Hepatocyte (in vitro differentiated cells): ENCODE measurements at regions not wholly inside any gene's neighbourhood (a gene's known extent, or its start where the extent isn't known, plus 50 kb on each side); places are given as distances from the start of the nearest gene placed in this dataset.

Experiments
- DNase-seq: peaks from one replicate; pipeline ENCODE4 v3.0.0-alpha.2; 2016; ENCODE audit warnings: low spot score
- H2AFZ ChIP-seq: fragments of 200-600 bp; sonication (generic); 2 replicates; pipeline ENCODE4 v1.6.0; 2016; ENCODE audit warnings: antibody characterized with exemption, mild to moderate bottlenecking
- H3K27ac ChIP-seq: fragments of 200-600 bp; sonication (generic); 2 replicates; pipeline ENCODE4 v1.5.1; 2016; ENCODE audit warnings: mild to moderate bottlenecking
- H3K27me3 ChIP-seq: fragments of 200-600 bp; sonication (generic); 2 replicates; pipeline ENCODE4 v1.6.1; 2016
- H3K36me3 ChIP-seq: fragments of 200-600 bp; sonication (generic); replicated peaks from 2 replicates; pipeline ENCODE4 v1.5.1; 2016; ENCODE audit warnings: low read depth; ENCODE audit not compliant: insufficient read depth
- H3K4me1 ChIP-seq: fragments of 200-600 bp; sonication (generic); 2 replicates; pipeline ENCODE4 v1.5.1; 2016; ENCODE audit warnings: mild to moderate bottlenecking, moderate library complexity; ENCODE audit not compliant: insufficient read depth
- H3K4me2 ChIP-seq: fragments of 200-600 bp; sonication (generic); 2 replicates; pipeline ENCODE4 v1.6.0; 2016
- H3K4me3 ChIP-seq: fragments of 200-600 bp; sonication (generic); 2 replicates; pipeline ENCODE4 v1.5.1; 2016; ENCODE audit warnings: mild to moderate bottlenecking
- H3K79me2 ChIP-seq: fragments of 200-600 bp; sonication (generic); 2 replicates; pipeline ENCODE4 v1.6.0; 2017; ENCODE audit warnings: mild to moderate bottlenecking
- H3K9me2 ChIP-seq: fragments of 200-600 bp; sonication (generic); replicated peaks from 2 replicates; pipeline ENCODE4 v1.6.0; 2017; ENCODE audit warnings: mild to moderate bottlenecking; ENCODE audit not compliant: insufficient read depth
- H3K9me3 ChIP-seq: fragments of 200-600 bp; sonication (generic); 2 replicates; pipeline ENCODE4 v1.5.1; 2016; ENCODE audit warnings: low read depth, mild to moderate bottlenecking
- H4K20me1 ChIP-seq: fragments of 200-600 bp; sonication (generic); 2 replicates; pipeline ENCODE4 v1.6.0; 2016; ENCODE audit warnings: mild to moderate bottlenecking; ENCODE audit not compliant: insufficient read depth, poor library complexity, severe bottlenecking
- CTCF ChIP-seq: fragments of 200-600 bp; sonication (generic); IDR thresholded peaks from 2 replicates; pipeline ENCODE4 v1.5.1; 2016; ENCODE audit warnings: antibody characterized with exemption, mild to moderate bottlenecking; ENCODE audit not compliant: poor library complexity
- EZH2 ChIP-seq: fragments of 200-600 bp; sonication (generic); IDR thresholded peaks from 2 replicates; pipeline ENCODE4 v1.6.1; 2016; ENCODE audit warnings: antibody characterized with exemption, mild to moderate bottlenecking, borderline replicate concordance
- EZH2phosphoT487 ChIP-seq: fragments of 200-600 bp; sonication (generic); IDR thresholded peaks from one replicate; pipeline ENCODE4 v1.6.1; 2018; ENCODE audit warnings: antibody characterized with exemption, mild to moderate bottlenecking, low read depth, moderate library complexity; ENCODE audit not compliant: unreplicated experiment, severe bottlenecking
- WGBS: methylation state at CpG from one replicate; pipeline ENCODE4 v1.1.6; 2016; ENCODE audit warnings: low lambda C conversion rate; ENCODE audit errors: missing lambda C conversion rate; 5-methylcytosine and 5-hydroxymethylcytosine counted together

- Histone ChIP-seq H3K36me3 (no peaks in the 10 kb centered on the region), H3K4me3 (no peak overlapping the region), H3K4me1 (no peaks in the 10 kb centered on the region), H3K27ac (no peak overlapping the region), H3K79me2 (no peaks in the 10 kb centered on the region), H4K20me1 (no peaks in the 10 kb centered on the region), H3K9me3 (no peaks in the 10 kb centered on the region), H3K9me2 (no peaks in the 10 kb centered on the region), H3K4me2 (no peak overlapping the region), H3K27me3 (no peaks in the 10 kb centered on the region), H2AFZ (no peak overlapping the region)
- DNase-seq: no peak
- no peak for TF ChIP-seq EZH2phosphoT487
- WGBS: 80% methylated on average over 7 of the region's 7 CpGs
Observed at GRCh38 chr1:184870319-184870718, 104.0 kb downstream of the NIBAN1 start.

- H3K4me3 ChIP-seq: no peak overlapping the region
- no peaks in the 10 kb centered on the region for H3K9me2 ChIP-seq
- H3K27me3 ChIP-seq: no peaks in the 10 kb centered on the region
- H3K27ac ChIP-seq: no peak overlapping the region
- H3K4me1 ChIP-seq: no peaks in the 10 kb centered on the region
- DNase-seq: no peak
- H3K4me2 ChIP-seq: no peak overlapping the region
- H2AFZ ChIP-seq: no peak overlapping the region
- H3K36me3 ChIP-seq: no peaks in the 10 kb centered on the region
- no peaks in the 10 kb centered on the region for H3K79me2 ChIP-seq
- 88% methylated on average over 4 of the region's 4 CpGs for WGBS
- TF ChIP-seq CTCF (no peak), EZH2 (no peak), EZH2phosphoT487 (no peak)
- H3K9me3 ChIP-seq: no peaks in the 10 kb centered on the region
- no peaks in the 10 kb centered on the region for H4K20me1 ChIP-seq
Observed at GRCh38 chr1:184867866-184868689, 106.2 kb downstream of the NIBAN1 start.

- Histone ChIP-seq H3K4me2 (no peak overlapping the region), H3K36me3 (no peaks in the 10 kb centered on the region), H2AFZ (no peak overlapping the region), H4K20me1 (no peaks in the 10 kb centered on the region), H3K79me2 (no peaks in the 10 kb centered on the region), H3K4me1 (no peaks in the 10 kb centered on the region), H3K27ac (no peak overlapping the region), H3K27me3 (no peaks in the 10 kb centered on the region), H3K9me3 (no peaks in the 10 kb centered on the region), H3K4me3 (no peak overlapping the region), H3K9me2 (no peaks in the 10 kb centered on the region)
- no peak for DNase-seq
- 78% methylated on average over 6 of the region's 6 CpGs for WGBS
- TF ChIP-seq CTCF (no peak), EZH2 (no peak), EZH2phosphoT487 (no peak)
Observed at GRCh38 chr1:184866991-184867788, 107.1 kb downstream of the NIBAN1 start.

GRCh38 chr1:184866586-184866985 is 107.7 kb downstream of the NIBAN1 start:
- H3K4me1 ChIP-seq: no peaks in the 10 kb centered on the region
- no peak overlapping the region for H3K4me2 ChIP-seq
- DNase-seq: no peak
- H3K27ac ChIP-seq: no peak overlapping the region
- no peaks in the 10 kb centered on the region for H4K20me1 ChIP-seq
- H3K27me3 ChIP-seq: no peaks in the 10 kb centered on the region
- H3K36me3 ChIP-seq: no peaks in the 10 kb centered on the region
- no peaks in the 10 kb centered on the region for H3K9me3 ChIP-seq
- no peak overlapping the region for H2AFZ ChIP-seq
- no peaks in the 10 kb centered on the region for H3K79me2 ChIP-seq
- H3K9me2 ChIP-seq: no peaks in the 10 kb centered on the region
- H3K4me3 ChIP-seq: no peak overlapping the region
- TF ChIP-seq EZH2phosphoT487 (no peak), CTCF (no peak), EZH2 (no peak)
